HCT116 (cell line): ENCODE measurements at regions not wholly inside any gene's neighbourhood (a gene's known extent, or its start where the extent isn't known, plus 50 kb on each side); places are given as distances from the start of the nearest gene placed in this dataset.

Experiments used
- ATAC-seq: fragments of 200-7000 bp; cut with Tn5 transposase; 2 replicates; pipeline ENCODE4 v1.9.1; 2020; ENCODE audit warnings: mild to moderate bottlenecking, moderate library complexity
- BruUV-seq: library from RNA; stranded (reverse); fragments of 400-500 nt; replicated peaks from 2 replicates; lab custom pipeline; 2021; lab: Mats Ljungman, UMichigan
- CTCF ChIA-PET: fragments of 300-600 bp; sonication (Branson Sonifier 250); formaldehyde crosslinking; loops from one replicate; lab custom pipeline; 2021; ENCODE audit warnings: antibody characterized with exemption; lab: Charles Lee
- POLR2A ChIA-PET: fragments of 300-600, 350-600 bp; sonication (Branson Sonifier 250); formaldehyde crosslinking; loops from one replicate; lab custom pipeline; 2021; ENCODE audit warnings: antibody characterized with exemption; lab: Charles Lee
- RAD21 ChIA-PET, 2 experiments: fragments of 300-600 bp; sonication (Branson Sonifier 250); formaldehyde crosslinking; loops; one replicate each; lab custom pipeline; 2023; ENCODE audit warnings: low total read pairs in 2 of 2; ENCODE audit not compliant: uncharacterized antibody in 2 of 2, unreplicated experiment in 2 of 2, low non-redundant PET in 1 of 2; lab: Charles Lee
- DNase-seq: peaks from one replicate; pipeline ENCODE4 v3.0.0-alpha.2; 2010; ENCODE audit warnings: low read depth, low spot score
- H2AFZ ChIP-seq: fragments of 200-600 bp; shearing (Covaris generic), sonication (generic); 2 replicates; pipeline ENCODE4 v1.6.1; 2017; ENCODE audit warnings: low read depth, mixed run types, mixed read lengths, antibody characterized with exemption, low read length; ENCODE audit not compliant: poor library complexity, severe bottlenecking
- H3K27ac ChIP-seq: 2 replicates; pipeline ENCODE4 v1.5.1; 2012; ENCODE audit warnings: low read depth, low read length
- H3K27me3 ChIP-seq: fragments of 200-600 bp; sonication (generic); 2 replicates; pipeline ENCODE4 v1.6.1; 2016; ENCODE audit warnings: mixed run types, low read length, mixed read lengths; ENCODE audit not compliant: insufficient read depth
- H3K36me3 ChIP-seq, 2 experiments: fragments of 200-500 bp in 1 of 2; fragments of 200-600 bp in 1 of 2; sonication (Bioruptor generic) in 1 of 2; sonication (generic) in 1 of 2; 2 replicates each; pipeline versions ENCODE4 v1.5.1 to v1.6.1; 2014 to 2016; ENCODE audit warnings: low read length in 2 of 2, inconsistent platforms in 1 of 2, mixed read lengths in 1 of 2, mixed run types in 1 of 2; ENCODE audit not compliant: insufficient read depth in 2 of 2, control insufficient read depth in 1 of 2
- H3K4me1 ChIP-seq, 2 experiments: fragments of 200-600 bp in 1 of 2; sonication (generic) in 1 of 2; 2 replicates each; pipeline versions ENCODE4 v1.5.1 to v1.6.1; 2012 to 2017; ENCODE audit warnings: low read length in 2 of 2, inconsistent platforms in 1 of 2, mild to moderate bottlenecking in 1 of 2, mixed read lengths in 1 of 2, mixed run types in 1 of 2, moderate library complexity in 1 of 2; ENCODE audit not compliant: insufficient read depth in 2 of 2, control insufficient read depth in 1 of 2
- H3K4me2 ChIP-seq: fragments of 200-600 bp; sonication (generic); 2 replicates; pipeline ENCODE4 v1.6.1; 2017; ENCODE audit warnings: mixed run types, low read length, mixed read lengths
- H3K4me3 ChIP-seq, 2 experiments: fragments of 200-600 bp in 1 of 2; sonication (generic) in 1 of 2; replicated peaks in 1 of 2; 2 replicates each; pipeline ENCODE4 v1.5.1; 2011 to 2016; ENCODE audit warnings: low read length in 2 of 2, control low read depth in 1 of 2, low read depth in 1 of 2, mild to moderate bottlenecking in 1 of 2, mixed read lengths in 1 of 2, mixed run types in 1 of 2
- H3K79me2 ChIP-seq: fragments of 200-600 bp; sonication (generic); 2 replicates; pipeline ENCODE4 v1.6.1; 2017; ENCODE audit warnings: mild to moderate bottlenecking, mixed run types, low read length, moderate library complexity, mixed read lengths; ENCODE audit not compliant: insufficient read depth
- H3K9ac ChIP-seq: fragments of 200-600 bp; sonication (generic); 2 replicates; pipeline ENCODE4 v1.6.1; 2016; ENCODE audit warnings: low read length, mixed read lengths
- H3K9me2 ChIP-seq: fragments of 200-600 bp; sonication (generic), shearing (Covaris generic); 2 replicates; pipeline ENCODE4 v1.6.1; 2017; ENCODE audit warnings: mixed run types, mild to moderate bottlenecking, moderate library complexity; ENCODE audit not compliant: insufficient read depth
- H3K9me3 ChIP-seq, 2 experiments: fragments of 200-500 bp in 1 of 2; fragments of 200-600 bp in 1 of 2; sonication (Bioruptor generic) in 1 of 2; sonication (generic) in 1 of 2; 2 replicates each; pipeline ENCODE4 v1.6.1; 2014 to 2017; ENCODE audit warnings: low read length in 2 of 2, mixed read lengths in 2 of 2, inconsistent platforms in 1 of 2, low read depth in 1 of 2, mild to moderate bottlenecking in 1 of 2, mixed run types in 1 of 2, moderate library complexity in 1 of 2; ENCODE audit not compliant: control insufficient read depth in 1 of 2, insufficient read depth in 1 of 2
- H4K20me1 ChIP-seq: fragments of 200-600 bp; sonication (generic), shearing (Covaris generic); 2 replicates; pipeline ENCODE4 v1.6.1; 2017; ENCODE audit warnings: mixed run types, mild to moderate bottlenecking, moderate library complexity; ENCODE audit not compliant: insufficient read depth
- CBX3 ChIP-seq: IDR thresholded peaks from 2 replicates; pipeline ENCODE4 v1.6.1; 2012; ENCODE audit warnings: low read depth
- CTCF ChIP-seq, 3 experiments: fragments of 200-600 bp in 1 of 3; sonication (generic) in 1 of 3; IDR thresholded peaks in 2 of 3; conservative IDR thresholded peaks in 1 of 3; 2 replicates each; pipeline ENCODE4 v1.5.1; 2012 to 2017; ENCODE audit warnings: low read depth in 2 of 3, low read length in 2 of 3, antibody characterized with exemption in 1 of 3, borderline replicate concordance in 1 of 3, control low read depth in 1 of 3, mild to moderate bottlenecking in 1 of 3, mixed read lengths in 1 of 3, mixed run types in 1 of 3, moderate library complexity in 1 of 3; ENCODE audit not compliant: insufficient read depth in 1 of 3
- EGR1 ChIP-seq: IDR thresholded peaks from 2 replicates; pipeline ENCODE4 v1.6.1; 2012; ENCODE audit warnings: low read depth
- POLR2AphosphoS5 ChIP-seq: IDR thresholded peaks from 2 replicates; pipeline ENCODE4 v1.6.1; 2011; ENCODE audit warnings: mild to moderate bottlenecking, low read depth, low read length, moderate library complexity
- YY1 ChIP-seq: IDR thresholded peaks from 2 replicates; pipeline ENCODE4 v1.6.1; 2011; ENCODE audit warnings: low read length, low read depth, moderate library complexity, mild to moderate bottlenecking; ENCODE audit not compliant: insufficient replicate concordance; ENCODE audit errors: extremely low read depth
- ZNF274 ChIP-seq: fragments of 200-500 bp; sonication (Bioruptor generic); IDR thresholded peaks from 2 replicates; pipeline ENCODE4 v1.6.1; 2014; ENCODE audit warnings: mild to moderate bottlenecking, low read depth, low read length, inconsistent platforms
- intact Hi-C: fragments of 100-400 bp; cut with micrococcal nuclease; formaldehyde crosslinking; loops from 2 replicates; pipeline ENCODE4 v1.10.0; 2022

GRCh38 chr18:4605212-4605611, 150.1 kb upstream of the DLGAP1 start:
- H4K20me1 ChIP-seq, result no peaks in the 10 kb centered on the region
- H2AFZ ChIP-seq, result no peak overlapping the region
- H3K27ac ChIP-seq, result no peak overlapping the region
- ChIA-PET CTCF (no interaction called here), RAD21 (no interaction called here), POLR2A (no interaction called here)
- H3K79me2 ChIP-seq, result no peaks in the 10 kb centered on the region
- ATAC-seq, result no peak
- no peak for DNase-seq
- no peak overlapping the region for H3K4me3 ChIP-seq
- no peaks in the 10 kb centered on the region for H3K36me3 ChIP-seq
- H3K9me2 ChIP-seq, result no peaks in the 10 kb centered on the region
- intact Hi-C loops, result no loop called here
- peaks cover 3 to 10% of the 10 kb centered on the region in 2 experiments; a peak in 2 of 4 replicates for H3K9me3 ChIP-seq
- BruUV-seq, result no TSS peak
- TF ChIP-seq YY1, result no peak
- TF ChIP-seq ZNF274, result no peak
- no peaks in the 10 kb centered on the region for H3K4me1 ChIP-seq
- no peak overlapping the region for H3K4me2 ChIP-seq
- H3K27me3 ChIP-seq, result no peaks in the 10 kb centered on the region
- H3K9ac ChIP-seq, result no peak overlapping the region

- no TSS peak for BruUV-seq
- Histone ChIP-seq H3K4me1 (no peaks in the 10 kb centered on the region), H4K20me1 (no peaks in the 10 kb centered on the region), H3K4me3 (no peak overlapping the region), H2AFZ (no peak overlapping the region), H3K36me3 (no peaks in the 10 kb centered on the region), H3K4me2 (no peak overlapping the region), H3K27me3 (no peaks in the 10 kb centered on the region), H3K9me2 (no peaks in the 10 kb centered on the region), H3K9me3 (peaks cover 3 to 5% of the 10 kb centered on the region in 2 experiments; a peak in 2 of 4 replicates), H3K79me2 (no peaks in the 10 kb centered on the region), H3K27ac (no peak overlapping the region), H3K9ac (no peak overlapping the region)
- DNase-seq (no peak), ATAC-seq (no peak)
- POLR2A ChIA-PET, result no interaction called here
- TF ChIP-seq POLR2AphosphoS5, result no peak
- no peak for TF ChIP-seq CBX3
- TF ChIP-seq EGR1, result no peak
- no peak for TF ChIP-seq CTCF (IDR thresholded peaks at IDR 0.05 in 2 of 3, conservative IDR thresholded peaks at IDR 0.05 in 1 of 3; ENCODE audit: borderline replicate concordance in 1 of 3, insufficient read depth in 1 of 3, low read depth in 2 of 3, low read length in 2 of 3)
- RAD21 ChIA-PET, result no interaction called here
- intact Hi-C loops, result no loop called here
- CTCF ChIA-PET, result no interaction called here
Measured at GRCh38 chr18:4603955-4604354, 148.8 kb upstream of the DLGAP1 start.
